ENCODE measurements at regions not wholly inside any gene's neighbourhood (a gene's known extent, or its start where the extent isn't known, plus 50 kb on each side); places are given as distances from the start of the nearest gene placed in this dataset.

DNA sequence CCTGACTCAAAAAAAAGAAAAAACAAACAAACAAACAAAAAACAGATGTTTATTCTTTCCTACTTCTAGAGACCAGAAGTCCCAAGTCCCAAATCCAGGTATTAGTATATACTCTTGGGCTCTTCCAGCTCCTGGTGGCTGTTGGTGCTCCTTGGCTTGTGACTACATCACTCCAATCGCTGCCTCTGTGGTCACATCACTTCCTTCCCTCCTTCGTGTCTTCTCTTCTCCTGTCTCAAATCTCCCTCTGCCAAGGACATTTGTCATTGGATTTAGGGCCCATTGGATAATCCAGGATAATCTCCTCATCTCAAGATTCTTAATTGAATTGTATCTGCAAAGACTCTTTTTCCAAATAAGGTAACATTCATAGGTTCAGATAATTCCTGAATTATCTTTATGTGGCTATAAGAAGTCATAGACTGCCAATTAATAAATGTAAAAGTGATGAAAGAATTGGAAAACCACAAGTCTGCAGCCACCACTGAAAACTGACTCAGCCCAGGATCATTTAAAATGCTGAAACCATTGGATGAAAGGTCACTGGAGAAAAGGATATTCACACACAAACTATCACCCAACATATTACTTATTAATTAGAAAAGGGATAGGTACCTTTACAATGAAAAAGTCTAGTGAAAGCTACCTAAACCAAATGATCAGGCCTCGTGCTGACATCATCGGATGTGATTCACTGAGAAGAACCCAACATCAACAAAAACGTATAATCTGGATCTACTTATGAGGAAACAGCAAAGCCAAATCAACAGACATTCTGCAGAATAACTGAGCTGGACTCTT is 67.1 kb downstream of the ZNF281 start:
- no peak overlapping the region for H2AFZ ChIP-seq (ENCODE audit: low read length)
- peaks cover 4% of the 10 kb centered on the region; the same call in 1 of the 2 replicates for H3K4me1 ChIP-seq (ENCODE audit: insufficient read depth, low read length)
- no peaks in the 10 kb centered on the region for H3K79me2 ChIP-seq (ENCODE audit: insufficient read depth, low read length)
- H3K23ac ChIP-seq (ENCODE audit: insufficient read length, low read depth, low read length): no peak overlapping the region
- no peak overlapping the region for H4K5ac ChIP-seq (ENCODE audit: insufficient read length, low read depth, low read length)
- H3K27ac ChIP-seq (ENCODE audit: insufficient read length, low read depth, low read length): no peak overlapping the region
- H3K14ac ChIP-seq (ENCODE audit: insufficient read depth, low read length): no peak overlapping the region
- H3T11ph ChIP-seq (ENCODE audit: low read length): no peak overlapping the region
- H4K20me1 ChIP-seq (ENCODE audit: control insufficient read depth, insufficient read depth, insufficient read length): no peaks in the 10 kb centered on the region
- Mint-ChIP-seq H3K27me3 (ENCODE audit: low read depth) (no peaks in the 10 kb centered on the region), H3K4me1 (peaks cover 16 to 17% of the 10 kb centered on the region in 2 experiments), H3K9me3 (no peaks in the 10 kb centered on the region; a peak in 2 of 5 replicates), H3K27ac (no peak overlapping the region), H3K4me3 (no peak overlapping the region), H3K36me3 (ENCODE audit: insufficient read depth in 1 of 3, low read depth in 3 of 3) (peaks cover 0 to 2% (median 1%) of the 10 kb centered on the region in 3 experiments; a peak in 4 of 7 replicates)
- no peak overlapping the region for H3K4ac ChIP-seq (ENCODE audit: low read depth, low read length)
- H3K56ac ChIP-seq (ENCODE audit: insufficient read length, low read depth, low read length): no peak overlapping the region
- H2AK5ac ChIP-seq (ENCODE audit: insufficient read length, low read length): no peak overlapping the region
- no peak overlapping the region for H2BK15ac ChIP-seq (ENCODE audit: low read depth, low read length)
- H3K9ac ChIP-seq (ENCODE audit: extremely low read depth, insufficient read length, low read length): no peak overlapping the region
- no peak overlapping the region for H4K8ac ChIP-seq (replicated peaks; ENCODE audit: insufficient read length, low read depth, low read length)
- H2BK5ac ChIP-seq (ENCODE audit: insufficient read length, low read length): no peak overlapping the region
- no peak overlapping the region for H3K18ac ChIP-seq (ENCODE audit: insufficient read length, low read depth, low read length)
- TF ChIP-seq, protein P1, sequence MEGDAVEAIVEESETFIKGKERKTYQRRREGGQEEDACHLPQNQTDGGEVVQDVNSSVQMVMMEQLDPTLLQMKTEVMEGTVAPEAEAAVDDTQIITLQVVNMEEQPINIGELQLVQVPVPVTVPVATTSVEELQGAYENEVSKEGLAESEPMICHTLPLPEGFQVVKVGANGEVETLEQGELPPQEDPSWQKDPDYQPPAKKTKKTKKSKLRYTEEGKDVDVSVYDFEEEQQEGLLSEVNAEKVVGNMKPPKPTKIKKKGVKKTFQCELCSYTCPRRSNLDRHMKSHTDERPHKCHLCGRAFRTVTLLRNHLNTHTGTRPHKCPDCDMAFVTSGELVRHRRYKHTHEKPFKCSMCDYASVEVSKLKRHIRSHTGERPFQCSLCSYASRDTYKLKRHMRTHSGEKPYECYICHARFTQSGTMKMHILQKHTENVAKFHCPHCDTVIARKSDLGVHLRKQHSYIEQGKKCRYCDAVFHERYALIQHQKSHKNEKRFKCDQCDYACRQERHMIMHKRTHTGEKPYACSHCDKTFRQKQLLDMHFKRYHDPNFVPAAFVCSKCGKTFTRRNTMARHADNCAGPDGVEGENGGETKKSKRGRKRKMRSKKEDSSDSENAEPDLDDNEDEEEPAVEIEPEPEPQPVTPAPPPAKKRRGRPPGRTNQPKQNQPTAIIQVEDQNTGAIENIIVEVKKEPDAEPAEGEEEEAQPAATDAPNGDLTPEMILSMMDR (conservative IDR thresholded peaks at IDR 0.05): no peak
- WGBS (ENCODE audit: extremely low coverage, insufficient read length, low lambda C conversion rate): no CpG with 5 or more reads among the region's 5 CpGs
- H3K9me3 ChIP-seq (ENCODE audit: control insufficient read depth, low read depth, low read length): no peaks in the 10 kb centered on the region
- no peaks in the 10 kb centered on the region for H3K23me2 ChIP-seq (ENCODE audit: insufficient read length, low read depth, low read length, poor library complexity, severe bottlenecking)
- H3K79me1 ChIP-seq (ENCODE audit: insufficient read depth, low read depth, low read length, poor library complexity, severe bottlenecking): no peaks in the 10 kb centered on the region
- H2BK120ac ChIP-seq (ENCODE audit: low read depth, low read length, poor library complexity, severe bottlenecking): no peak overlapping the region
- H3K4me2 ChIP-seq (ENCODE audit: insufficient read depth, insufficient read length, low read length): no peak overlapping the region
- H3K27me3 ChIP-seq (ENCODE audit: insufficient read depth, low read length): no peaks in the 10 kb centered on the region
- H2BK12ac ChIP-seq (ENCODE audit: insufficient read length, low read depth, low read length): no peak overlapping the region
- no peak overlapping the region for H2BK20ac ChIP-seq (ENCODE audit: low read depth, low read length, poor library complexity, severe bottlenecking)
- H4K91ac ChIP-seq (ENCODE audit: insufficient read length, low read depth, low read length): no peak overlapping the region
- DNase-seq: no peak

Measured in H9 (cell line).